ENCODE measurements at regions not wholly inside any gene's neighbourhood (a gene's known extent, or its start where the extent isn't known, plus 50 kb on each side); places are given as distances from the start of the nearest gene placed in this dataset.

- no peak for TF ChIP-seq EZH2 (IDR thresholded peaks at IDR 0.05)
- TF ChIP-seq CTCF (IDR thresholded peaks at IDR 0.05): no peak
- TF ChIP-seq EZH2phosphoT487 (IDR thresholded peaks at IDR 0.05): no peak
Observed at GRCh38 chr13:94864474-94864873, 152.1 kb upstream of the SOX21 start.

All from neural progenitor cell (in vitro differentiated cells).